ENCODE measurements at regions not wholly inside any gene's neighbourhood (a gene's known extent, or its start where the extent isn't known, plus 50 kb on each side); places are given as distances from the start of the nearest gene placed in this dataset.

GRCh38 chr1:200346700-200347099, 63.1 kb downstream of the ZNF281 start:
- intact Hi-C loops (cut with DNase I), result no loop called here
- no peak overlapping the region for H3K4me3 ChIP-seq
- TF ChIP-seq CTCF (IDR thresholded peaks at IDR 0.05), result no peak
- TF ChIP-seq POLR2A (IDR thresholded peaks at IDR 0.05), result no peak
- WGBS, 4 donors, result 78 to 82% (median 80%) methylated on average over 9 of the region's 9 CpGs
- no peaks in the 10 kb centered on the region for H3K9me3 ChIP-seq (replicated peaks in 1 of 3)
- H3K36me3 ChIP-seq (replicated peaks in 1 of 2), result no peaks in the 10 kb centered on the region
- H3K4me1 ChIP-seq (replicated peaks in 1 of 2), result no peaks in the 10 kb centered on the region
- H3K27me3 ChIP-seq, result no peaks in the 10 kb centered on the region
- no peak for DNase-seq
- no peak overlapping the region for H3K27ac ChIP-seq

- Histone ChIP-seq H3K36me3 (replicated peaks in 1 of 2) (no peaks in the 10 kb centered on the region), H3K4me3 (no peak overlapping the region), H3K27ac (no peak overlapping the region), H3K9me3 (replicated peaks in 1 of 3) (no peaks in the 10 kb centered on the region), H3K4me1 (replicated peaks in 1 of 2) (no peaks in the 10 kb centered on the region), H3K27me3 (no peaks in the 10 kb centered on the region)
- intact Hi-C loops (cut with DNase I), result no loop called here
- TF ChIP-seq POLR2A (IDR thresholded peaks at IDR 0.05) (no peak), CTCF (IDR thresholded peaks at IDR 0.05) (no peak)
- DNase-seq, result no peak
- WGBS, 4 donors, result 85 to 93% (median 89%) methylated on average over 1 to 4 of the region's 4 CpGs
Observed at GRCh38 chr1:200345520-200345919, 64.3 kb downstream of the ZNF281 start.

- Histone ChIP-seq H3K36me3 (replicated peaks in 1 of 2) (no peaks in the 10 kb centered on the region), H3K27ac (no peak overlapping the region), H3K9me3 (replicated peaks in 1 of 3) (no peaks in the 10 kb centered on the region), H3K4me1 (replicated peaks in 1 of 2) (no peaks in the 10 kb centered on the region), H3K4me3 (no peak overlapping the region), H3K27me3 (no peaks in the 10 kb centered on the region)
- intact Hi-C loops (cut with DNase I), result no loop called here
- no peak for DNase-seq
- WGBS, 4 donors, result 92 to 100% (median 97%) methylated on average over 2 of the region's 2 CpGs
- TF ChIP-seq CTCF (IDR thresholded peaks at IDR 0.05), result no peak
- TF ChIP-seq POLR2A (IDR thresholded peaks at IDR 0.05), result no peak
Observed at GRCh38 chr1:200343874-200344273, 66.0 kb downstream of the ZNF281 start.

- intact Hi-C loops (cut with DNase I), result no loop called here
- TF ChIP-seq CTCF (IDR thresholded peaks at IDR 0.05) (no peak), POLR2A (IDR thresholded peaks at IDR 0.05) (no peak)
- H3K4me3 ChIP-seq, result no peak overlapping the region
- no peaks in the 10 kb centered on the region for H3K27me3 ChIP-seq
- 69 to 82% (median 74%) methylated on average over 5 of the region's 5 CpGs for WGBS, 4 donors
- no peak overlapping the region for H3K27ac ChIP-seq
- H3K36me3 ChIP-seq (replicated peaks in 1 of 2), result no peaks in the 10 kb centered on the region
- H3K4me1 ChIP-seq (replicated peaks in 1 of 2), result no peaks in the 10 kb centered on the region
- no peaks in the 10 kb centered on the region for H3K9me3 ChIP-seq (replicated peaks in 1 of 3)
- no peak for DNase-seq
Observed at GRCh38 chr1:200342511-200343311, 67.1 kb downstream of the ZNF281 start.
